ENCODE measurements at regions not wholly inside any gene's neighbourhood (a gene's known extent, or its start where the extent isn't known, plus 50 kb on each side); places are given as distances from the start of the nearest gene placed in this dataset.

- DNase-seq = no peak
Observed at GRCh38 chr15:93173369-93173768, 84.4 kb upstream of the RGMA start.

GRCh38 chr15:93171476-93171875 is 82.5 kb upstream of the RGMA start:
- DNase-seq = no peak

- no peak for DNase-seq
Observed at GRCh38 chr15:93170329-93170728, 81.3 kb upstream of the RGMA start.

- no peak for DNase-seq
Observed at GRCh38 chr15:93168910-93169309, 79.9 kb upstream of the RGMA start.

- no peak for DNase-seq
Observed at GRCh38 chr15:93167291-93167690, 78.3 kb upstream of the RGMA start.

GRCh38 chr15:93166675-93167074 is 77.7 kb upstream of the RGMA start:
- DNase-seq = no peak

- peak; percentile 79 for DNase-seq
Observed at GRCh38 chr15:93165734-93166470, 76.9 kb upstream of the RGMA start.

GRCh38 chr15:93164409-93164808 is 75.4 kb upstream of the RGMA start:
- no peak for DNase-seq

- DNase-seq = no peak
Observed at GRCh38 chr15:93162560-93162959, 73.5 kb upstream of the RGMA start.

- no peak for DNase-seq
Observed at GRCh38 chr15:93159930-93160329, 70.9 kb upstream of the RGMA start.

GRCh38 chr15:93158097-93158900 is 69.3 kb upstream of the RGMA start:
- DNase-seq = no peak

GRCh38 chr15:93154666-93155065 is 65.7 kb upstream of the RGMA start:
- DNase-seq = no peak

GRCh38 chr15:93152951-93153350 is 63.9 kb upstream of the RGMA start:
- no peak for DNase-seq

GRCh38 chr15:93152360-93152759 is 63.3 kb upstream of the RGMA start:
- no peak for DNase-seq

GRCh38 chr15:93150910-93151881 is 62.2 kb upstream of the RGMA start:
- DNase-seq = no peak

GRCh38 chr15:93146601-93147000 is 57.6 kb upstream of the RGMA start:
- DNase-seq = no peak

- DNase-seq = no peak
Observed at GRCh38 chr15:93146196-93146595, 57.2 kb upstream of the RGMA start.

GRCh38 chr15:93144463-93145236 is 55.6 kb upstream of the RGMA start:
- DNase-seq = no peak

- no peak for DNase-seq
Observed at GRCh38 chr15:93143186-93143585, 54.2 kb upstream of the RGMA start.

GRCh38 chr15:93141371-93141794 is 52.4 kb upstream of the RGMA start:
- no peak for DNase-seq

- DNase-seq = no peak
Observed at GRCh38 chr15:93139436-93139835, 50.4 kb upstream of the RGMA start.

GRCh38 chr15:93138681-93139250 is 49.8 kb upstream of the RGMA start:
- DNase-seq = no peak

All from NCI-H748 treated with DMSO at 0.1 percent for 48 hours (cell line).